Adrenal gland (tissue), 9 donors: ENCODE measurements at regions not wholly inside any gene's neighbourhood (a gene's known extent, or its start where the extent isn't known, plus 50 kb on each side); places are given as distances from the start of the nearest gene placed in this dataset.

Experiments used
- DNase-seq, 7 donors: peaks; one replicate each; pipeline ENCODE4 v3.0.0-alpha.2; 2019 to 2020
- H3K27ac ChIP-seq, 5 donors: fragments of 200-600 bp; sonication (generic) in 4 of 5; 1 replicate in 3 of 5; 2 replicates in 2 of 5; pipeline versions ENCODE4 v1.5.1 to v1.8.0; 2016 to 2020; ENCODE audit warnings: mild to moderate bottlenecking in 1 of 5
- H3K27me3 ChIP-seq: fragments of 200-600 bp; 2 replicates; pipeline ENCODE4 v1.8.0; 2021
- H3K36me3 ChIP-seq, 2 donors: fragments of 200-600 bp; replicated peaks in 1 of 2; 1 replicate in 1 of 2; 2 replicates in 1 of 2; pipeline versions ENCODE4 v1.5.1 to v1.8.0; 2018 to 2022
- H3K4me1 ChIP-seq, 2 donors: fragments of 200-600 bp; replicated peaks in 1 of 2; 1 replicate in 1 of 2; 2 replicates in 1 of 2; pipeline versions ENCODE4 v1.5.1 to v1.8.0; 2018 to 2021
- H3K4me3 ChIP-seq, 4 donors: fragments of 200-600 bp; sonication (generic) in 3 of 4; one replicate each; pipeline ENCODE4 v1.5.1; 2016 to 2018
- H3K9me3 ChIP-seq, 3 donors: fragments of 200-600 bp; sonication (generic) in 1 of 3; replicated peaks in 1 of 3; 1 replicate in 2 of 3; 2 replicates in 1 of 3; pipeline versions ENCODE4 v1.5.1 to v1.8.0; 2016 to 2021
- POLR2A ChIP-seq, 2 donors: fragments of 450-650 bp; IDR thresholded peaks; one replicate each; pipeline ENCODE4 v1.6.1; 2017; ENCODE audit warnings: antibody characterized with exemption in 2 of 2, mild to moderate bottlenecking in 2 of 2, moderate library complexity in 1 of 2
- WGBS, 4 donors: extraction: QIAGEN DNeasy Blood & Tissue Kit in 2 of 4; methylation state at CpG; one replicate each; pipeline versions ENCODE4 v1.1.5 to v1.1.7; 2013 to 2017; 5-methylcytosine and 5-hydroxymethylcytosine counted together
- intact Hi-C, 2 donors: fragments of 100-400 bp; cut with DNase I; formaldehyde crosslinking; loops; one replicate each; pipeline versions ENCODE4 v1.14.1 to v1.15.0; 2022 to 2023
- TF ChIP-seq, protein P1 (sequence below), 6 experiments: fragments of 450-650 bp in 4 of 6; fragments of 200-600 bp in 2 of 6; sonication (generic) in 1 of 6; IDR thresholded peaks; 1 replicate in 5 of 6; 2 replicates in 1 of 6; pipeline versions ENCODE4 v1.5.1 to v1.8.0; 2016 to 2021; ENCODE audit warnings: antibody characterized with exemption in 6 of 6, mild to moderate bottlenecking in 2 of 6, moderate library complexity in 1 of 6
- donor health status: healthy with polysubstance abuse.
- donor health status: Bipolar disorder and iron deficiency.
- donor health status: DM: yes; HTN: yes; CAD: no.
- donor health status: DM: no; HTN: no; CAD: no.
- donor health status: DM: no; HTN: no; CAD: no.

DNA sequence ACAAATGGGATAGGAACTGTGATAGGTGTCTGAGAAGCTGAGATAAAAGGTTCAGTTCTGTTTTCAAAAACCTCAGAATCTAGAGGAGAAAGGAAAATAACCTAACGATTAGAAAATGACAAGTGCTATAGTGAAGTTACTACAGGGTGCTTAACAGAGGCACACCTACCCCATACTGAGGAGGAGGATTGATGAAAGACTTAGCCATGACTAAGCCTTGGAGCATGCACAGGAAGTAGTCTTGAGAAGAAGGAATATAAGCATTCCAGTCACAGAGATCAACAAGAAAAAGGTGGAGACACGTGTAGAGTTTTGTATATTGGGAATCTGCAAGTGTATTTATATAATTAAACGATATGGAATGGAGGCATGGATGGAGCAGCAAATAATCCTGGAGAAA lies 1225.5 kb upstream of the CELF2 start:
- TF ChIP-seq, protein P1, sequence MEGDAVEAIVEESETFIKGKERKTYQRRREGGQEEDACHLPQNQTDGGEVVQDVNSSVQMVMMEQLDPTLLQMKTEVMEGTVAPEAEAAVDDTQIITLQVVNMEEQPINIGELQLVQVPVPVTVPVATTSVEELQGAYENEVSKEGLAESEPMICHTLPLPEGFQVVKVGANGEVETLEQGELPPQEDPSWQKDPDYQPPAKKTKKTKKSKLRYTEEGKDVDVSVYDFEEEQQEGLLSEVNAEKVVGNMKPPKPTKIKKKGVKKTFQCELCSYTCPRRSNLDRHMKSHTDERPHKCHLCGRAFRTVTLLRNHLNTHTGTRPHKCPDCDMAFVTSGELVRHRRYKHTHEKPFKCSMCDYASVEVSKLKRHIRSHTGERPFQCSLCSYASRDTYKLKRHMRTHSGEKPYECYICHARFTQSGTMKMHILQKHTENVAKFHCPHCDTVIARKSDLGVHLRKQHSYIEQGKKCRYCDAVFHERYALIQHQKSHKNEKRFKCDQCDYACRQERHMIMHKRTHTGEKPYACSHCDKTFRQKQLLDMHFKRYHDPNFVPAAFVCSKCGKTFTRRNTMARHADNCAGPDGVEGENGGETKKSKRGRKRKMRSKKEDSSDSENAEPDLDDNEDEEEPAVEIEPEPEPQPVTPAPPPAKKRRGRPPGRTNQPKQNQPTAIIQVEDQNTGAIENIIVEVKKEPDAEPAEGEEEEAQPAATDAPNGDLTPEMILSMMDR (IDR thresholded peaks at IDR 0.05), result no peak
- no peak for TF ChIP-seq POLR2A (IDR thresholded peaks at IDR 0.05)
- 75 to 88% (median 81%) methylated on average over 3 of the region's 3 CpGs for WGBS, 4 donors
- intact Hi-C loops, result no loop called here

DNA sequence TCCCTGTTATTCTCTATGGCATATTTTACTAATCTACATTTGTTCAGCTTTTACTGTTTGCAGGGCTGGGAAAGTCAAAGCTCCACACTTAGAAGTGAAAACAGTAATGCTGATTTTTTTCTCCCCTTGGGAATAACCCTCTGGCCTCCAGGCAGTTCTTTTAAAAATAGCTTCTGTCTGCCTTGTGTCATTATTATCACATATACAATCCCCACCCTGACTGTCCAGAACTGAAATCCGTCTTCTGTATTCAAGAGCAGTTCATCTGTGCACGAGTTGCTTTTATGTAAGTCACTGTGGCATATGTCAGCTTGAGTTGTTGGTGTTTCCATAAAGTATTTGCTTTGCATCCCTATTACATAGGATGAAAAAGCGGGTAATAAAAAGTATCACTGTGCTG lies 1221.1 kb upstream of the CELF2 start:
- Histone ChIP-seq H3K27me3 (no peaks in the 10 kb centered on the region), H3K36me3 (no peaks in the 10 kb centered on the region), H3K4me3 (no peak overlapping the region), H3K27ac (no peak overlapping the region), H3K9me3 (no peaks in the 10 kb centered on the region), H3K4me1 (no peaks in the 10 kb centered on the region)
- no peak for TF ChIP-seq POLR2A (IDR thresholded peaks at IDR 0.05)
- TF ChIP-seq, protein P1 (IDR thresholded peaks at IDR 0.05), result no peak
- WGBS, 4 donors, result 61 to 69% (median 66%) methylated on average over 3 of the region's 3 CpGs
- no peak for DNase-seq
- intact Hi-C loops, result no loop called here

More for the DNA sequence above, 1225.5 kb upstream of the CELF2 start:
- H3K9me3 ChIP-seq, result no peaks in the 10 kb centered on the region
- H3K27me3 ChIP-seq, result no peaks in the 10 kb centered on the region
- H3K36me3 ChIP-seq, result no peaks in the 10 kb centered on the region
- H3K4me1 ChIP-seq, result no peaks in the 10 kb centered on the region
- DNase-seq, result no peak
- no peak overlapping the region for H3K4me3 ChIP-seq
- no peak overlapping the region for H3K27ac ChIP-seq

DNA sequence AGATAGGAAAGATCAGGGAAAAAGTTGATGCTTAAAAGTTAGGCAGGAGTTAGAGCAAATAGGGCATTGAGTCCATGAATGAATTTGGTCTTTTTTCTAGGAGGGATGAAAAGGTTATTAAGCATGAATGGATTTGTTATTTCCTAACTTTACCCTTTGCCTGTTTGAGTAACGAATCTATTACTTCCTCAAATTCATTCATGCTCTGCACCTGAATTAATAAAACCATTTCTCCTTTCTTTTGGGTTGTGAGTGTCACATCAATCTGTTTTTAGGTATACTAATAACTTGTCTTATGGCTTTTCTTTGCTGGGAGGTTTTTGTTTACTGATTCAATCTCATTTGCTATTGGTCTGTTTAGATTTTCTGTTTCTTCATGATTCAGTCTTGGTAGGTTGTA lies 1217.7 kb upstream of the CELF2 start:
- H3K9me3 ChIP-seq, result no peaks in the 10 kb centered on the region
- intact Hi-C loops, result no loop called here
- H3K4me3 ChIP-seq, result no peak overlapping the region
- no peaks in the 10 kb centered on the region for H3K27me3 ChIP-seq
- WGBS, 4 donors, result 54 to 67% (median 57%) methylated on average over 1 of the region's 1 CpG
- TF ChIP-seq, protein P1 (IDR thresholded peaks at IDR 0.05), result no peak
- no peak for TF ChIP-seq POLR2A (IDR thresholded peaks at IDR 0.05)
- H3K4me1 ChIP-seq, result no peaks in the 10 kb centered on the region
- no peak overlapping the region for H3K27ac ChIP-seq
- H3K36me3 ChIP-seq, result no peaks in the 10 kb centered on the region
- DNase-seq, result no peak

DNA sequence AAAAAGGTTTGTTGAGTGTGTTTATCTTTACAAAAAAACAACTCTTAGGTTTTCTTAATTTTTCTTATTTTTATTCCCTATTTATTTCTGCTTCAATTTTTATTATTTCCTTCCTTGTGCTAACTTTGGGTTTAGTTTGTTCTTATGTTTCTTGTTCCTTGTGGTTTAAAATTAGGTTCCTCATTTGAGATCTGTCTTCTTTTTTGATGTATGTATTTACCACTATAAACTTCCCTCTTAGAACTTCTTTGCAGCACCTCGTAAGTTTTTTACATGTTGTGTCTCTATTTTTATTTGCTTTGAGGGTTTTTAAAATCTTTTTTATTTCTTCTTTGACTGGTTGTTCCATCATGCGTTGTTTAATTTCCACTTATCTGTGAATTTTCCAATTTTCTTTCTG lies 1217.1 kb upstream of the CELF2 start:
- 68 to 79% (median 70%) methylated on average over 2 of the region's 2 CpGs for WGBS, 4 donors
- H3K36me3 ChIP-seq, result no peaks in the 10 kb centered on the region
- intact Hi-C loops, result no loop called here

More for the DNA sequence above, 1217.1 kb upstream of the CELF2 start:
- TF ChIP-seq, protein P1 (IDR thresholded peaks at IDR 0.05), result no peak
- TF ChIP-seq POLR2A (IDR thresholded peaks at IDR 0.05), result no peak
- Histone ChIP-seq H3K27ac (no peak overlapping the region), H3K4me3 (no peak overlapping the region), H3K27me3 (no peaks in the 10 kb centered on the region), H3K9me3 (no peaks in the 10 kb centered on the region), H3K4me1 (no peaks in the 10 kb centered on the region)
- no peak for DNase-seq
